GM12875 (cell line): ENCODE measurements at regions not wholly inside any gene's neighbourhood (a gene's known extent, or its start where the extent isn't known, plus 50 kb on each side); places are given as distances from the start of the nearest gene placed in this dataset.

Experiments
- H3K4me3 ChIP-seq: one replicate; pipeline ENCODE4 v1.5.1; 2011; ENCODE audit warnings: low read depth, low read length, control low read depth
- TF ChIP-seq, protein P1 (sequence below): IDR thresholded peaks from 2 replicates; pipeline ENCODE4 v1.5.1; 2011; ENCODE audit warnings: low read depth, mild to moderate bottlenecking, control low read depth, inconsistent platforms, low read length, moderate library complexity, borderline replicate concordance; ENCODE audit not compliant: insufficient read depth

DNA sequence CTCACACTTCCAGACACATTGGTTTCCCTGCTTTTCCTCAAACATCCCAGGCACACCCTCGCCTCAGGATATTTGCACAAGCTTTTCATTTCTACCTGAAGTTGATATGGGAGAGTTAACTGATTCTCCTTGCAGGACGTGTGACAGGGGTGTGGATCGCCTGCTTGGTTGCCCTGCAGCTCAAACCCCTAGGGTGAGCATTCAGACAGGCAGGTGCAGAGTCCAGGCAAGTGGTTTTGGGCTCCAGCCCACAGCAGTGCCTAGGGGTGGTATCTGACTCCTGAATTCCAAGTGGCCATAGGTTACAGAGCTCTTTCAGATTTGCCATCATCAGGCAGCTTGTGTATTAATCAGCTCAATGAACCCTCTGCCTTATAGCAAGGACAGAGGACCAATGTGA is 1104.2 kb upstream of the IGFBP7 start:
- TF ChIP-seq, protein P1, sequence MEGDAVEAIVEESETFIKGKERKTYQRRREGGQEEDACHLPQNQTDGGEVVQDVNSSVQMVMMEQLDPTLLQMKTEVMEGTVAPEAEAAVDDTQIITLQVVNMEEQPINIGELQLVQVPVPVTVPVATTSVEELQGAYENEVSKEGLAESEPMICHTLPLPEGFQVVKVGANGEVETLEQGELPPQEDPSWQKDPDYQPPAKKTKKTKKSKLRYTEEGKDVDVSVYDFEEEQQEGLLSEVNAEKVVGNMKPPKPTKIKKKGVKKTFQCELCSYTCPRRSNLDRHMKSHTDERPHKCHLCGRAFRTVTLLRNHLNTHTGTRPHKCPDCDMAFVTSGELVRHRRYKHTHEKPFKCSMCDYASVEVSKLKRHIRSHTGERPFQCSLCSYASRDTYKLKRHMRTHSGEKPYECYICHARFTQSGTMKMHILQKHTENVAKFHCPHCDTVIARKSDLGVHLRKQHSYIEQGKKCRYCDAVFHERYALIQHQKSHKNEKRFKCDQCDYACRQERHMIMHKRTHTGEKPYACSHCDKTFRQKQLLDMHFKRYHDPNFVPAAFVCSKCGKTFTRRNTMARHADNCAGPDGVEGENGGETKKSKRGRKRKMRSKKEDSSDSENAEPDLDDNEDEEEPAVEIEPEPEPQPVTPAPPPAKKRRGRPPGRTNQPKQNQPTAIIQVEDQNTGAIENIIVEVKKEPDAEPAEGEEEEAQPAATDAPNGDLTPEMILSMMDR, result no peak
- H3K4me3 ChIP-seq, result no peak overlapping the region

DNA sequence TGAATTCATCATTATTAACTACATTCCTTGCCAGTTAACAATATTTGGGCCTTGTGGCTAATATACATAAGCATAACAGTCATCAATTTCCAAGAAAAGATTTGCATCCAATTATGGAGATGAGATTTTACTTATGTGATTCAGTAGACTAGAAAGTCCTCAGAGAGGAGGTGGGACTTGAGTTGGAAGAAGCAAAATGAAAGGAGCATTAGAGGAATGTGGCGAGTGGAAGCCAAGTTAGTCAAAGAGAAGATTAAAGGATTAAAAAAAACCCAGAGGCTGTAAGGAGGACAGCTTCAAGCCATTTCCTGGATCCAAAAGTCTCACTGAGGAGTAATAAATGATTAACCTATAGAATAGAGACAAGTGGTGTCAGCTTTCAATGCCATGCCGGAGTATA is 1099.4 kb upstream of the IGFBP7 start:
- H3K4me3 ChIP-seq, result no peak overlapping the region
- TF ChIP-seq, protein P1, result no peak

DNA sequence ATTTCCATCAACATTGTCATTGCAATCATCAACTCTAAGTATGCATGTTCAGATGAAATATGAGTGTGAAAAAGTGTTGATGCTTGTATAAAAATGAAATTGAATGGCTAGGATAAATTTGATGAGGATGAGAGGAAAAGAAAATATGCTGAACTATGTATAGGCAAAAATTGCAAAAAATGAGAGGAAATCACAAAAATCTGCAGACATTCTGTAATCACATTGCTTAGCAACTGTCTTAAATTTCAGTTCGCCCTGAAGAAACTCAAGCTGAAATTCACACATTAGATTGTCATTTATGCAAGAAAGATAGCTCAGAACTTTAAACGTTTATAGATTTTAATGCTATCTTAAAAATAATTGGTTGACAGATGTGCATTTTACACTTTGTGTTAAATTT is 1098.8 kb upstream of the IGFBP7 start:
- H3K4me3 ChIP-seq, result no peak overlapping the region
- TF ChIP-seq, protein P1, result no peak

DNA sequence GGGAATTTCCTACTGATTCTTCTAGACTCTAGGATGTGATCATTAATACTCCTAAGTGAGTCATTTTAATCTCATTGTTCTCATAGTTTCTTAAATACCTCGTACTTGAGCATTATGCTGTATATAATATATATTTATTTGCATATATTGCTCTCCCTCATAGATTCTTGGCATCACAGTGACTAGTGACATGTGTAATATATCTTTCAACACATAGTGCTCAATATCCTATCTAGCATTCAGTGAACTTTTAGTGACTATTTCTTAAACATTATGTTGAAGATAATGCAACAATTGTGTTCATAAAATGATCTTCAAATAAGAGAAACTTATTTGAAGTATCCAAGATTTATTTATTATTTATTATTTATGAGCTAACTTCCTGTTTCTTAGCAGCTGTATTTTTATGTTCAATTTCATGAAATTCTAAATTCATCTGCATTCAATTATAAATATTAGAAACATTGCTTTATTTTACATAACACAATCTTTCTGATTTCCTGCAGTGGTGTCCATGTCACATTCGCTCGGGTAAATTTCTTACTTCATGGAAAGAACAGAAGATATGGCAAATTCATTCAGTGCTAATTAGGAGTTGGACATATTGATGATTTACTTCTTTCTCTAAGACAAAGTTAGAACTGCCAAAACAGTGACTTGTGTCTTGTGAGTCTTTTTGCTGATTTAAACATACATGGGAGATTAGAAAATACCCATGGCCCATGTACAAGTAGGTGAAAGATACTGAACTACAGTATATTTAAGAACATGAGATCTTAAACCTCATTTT is 1095.5 kb upstream of the IGFBP7 start:
- TF ChIP-seq, protein P1, result no peak
- H3K4me3 ChIP-seq, result no peak overlapping the region

DNA sequence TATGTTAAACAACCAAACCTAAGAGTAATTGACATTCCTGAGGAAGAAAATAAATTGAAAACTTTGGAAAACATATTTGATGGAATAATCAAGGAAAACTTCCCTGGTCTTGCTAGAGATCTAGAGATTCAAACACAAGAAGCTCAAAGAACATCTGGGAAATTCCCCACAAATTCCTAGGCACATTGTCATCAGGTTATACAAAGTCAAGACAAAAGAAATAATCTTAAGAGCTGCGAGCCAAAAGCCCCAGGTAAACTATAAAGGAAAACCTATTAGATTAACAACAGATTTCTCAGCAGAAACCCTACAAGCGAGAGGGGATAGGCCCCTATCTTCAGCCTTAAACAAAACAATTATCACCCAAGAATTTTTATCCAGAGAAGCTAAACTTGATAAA is 1082.0 kb upstream of the IGFBP7 start:
- TF ChIP-seq, protein P1, result no peak

DNA sequence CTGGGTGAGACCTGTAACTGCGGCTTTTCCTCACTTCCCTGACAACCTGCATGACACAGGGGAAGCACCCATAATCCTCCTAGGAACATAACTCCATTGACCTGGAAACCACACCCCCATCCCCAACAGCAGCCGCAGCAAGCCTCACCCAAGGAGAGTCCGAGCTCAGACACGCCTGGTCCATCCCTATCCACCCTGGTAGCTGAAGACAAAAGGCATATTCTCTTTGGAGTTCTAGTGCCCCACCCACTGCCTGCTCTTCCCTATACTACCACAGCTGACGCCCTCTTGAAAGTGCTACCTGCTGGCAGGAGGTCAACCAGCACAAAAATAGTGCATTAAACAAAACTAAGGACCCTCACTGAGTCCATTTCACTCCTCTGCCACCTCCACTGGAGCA is 1080.9 kb upstream of the IGFBP7 start:
- TF ChIP-seq, protein P1, result no peak
- H3K4me3 ChIP-seq, result no peak overlapping the region

More for the DNA sequence above, 1082.0 kb upstream of the IGFBP7 start:
- no peak overlapping the region for H3K4me3 ChIP-seq

DNA sequence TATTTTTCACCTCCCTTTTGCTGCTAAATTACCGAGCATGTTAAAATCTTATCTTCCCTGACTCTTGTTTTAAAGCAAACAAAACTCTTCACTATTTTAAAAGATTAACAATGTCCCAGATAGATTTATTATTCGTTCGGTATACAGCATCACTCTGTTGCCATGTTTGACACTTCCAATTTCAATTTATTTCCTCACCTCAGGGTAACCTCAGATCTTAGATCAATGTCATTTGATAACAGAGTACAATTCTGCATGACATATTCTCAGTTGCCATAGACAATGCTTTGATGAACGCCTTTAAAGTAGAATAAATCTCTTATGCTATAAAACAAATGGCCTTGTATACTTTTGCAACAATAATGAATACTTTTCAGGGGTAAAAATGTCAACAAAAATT is 1078.1 kb upstream of the IGFBP7 start:
- TF ChIP-seq, protein P1, result no peak

More for the DNA sequence above, 1078.1 kb upstream of the IGFBP7 start:
- no peak overlapping the region for H3K4me3 ChIP-seq
